OCI-LY1 (cell line): ENCODE measurements at regions not wholly inside any gene's neighbourhood (a gene's known extent, or its start where the extent isn't known, plus 50 kb on each side); places are given as distances from the start of the nearest gene placed in this dataset.

Experiments
- H2AFZ ChIP-seq: fragments of 200-600 bp; sonication (generic), shearing (Covaris generic); 2 replicates; pipeline ENCODE4 v1.6.0; 2014; ENCODE audit warnings: antibody characterized with exemption, mild to moderate bottlenecking, low read length
- H3F3A ChIP-seq: fragments of 200-600 bp; sonication (generic), shearing (Covaris generic); 2 replicates; pipeline ENCODE4 v1.6.0; 2014; ENCODE audit warnings: mild to moderate bottlenecking, antibody characterized with exemption, low read length, moderate library complexity; ENCODE audit not compliant: insufficient read depth
- H3K27ac ChIP-seq: fragments of 200-600 bp; sonication (generic); 2 replicates; pipeline ENCODE4 v1.5.1; 2014; ENCODE audit warnings: low read length, mixed run types, mild to moderate bottlenecking, low read depth; ENCODE audit not compliant: poor library complexity, severe bottlenecking
- H3K27me3 ChIP-seq: fragments of 200-600 bp; sonication (generic); 2 replicates; pipeline ENCODE4 v1.6.0; 2014; ENCODE audit warnings: antibody characterized with exemption, mild to moderate bottlenecking, low read length, moderate library complexity; ENCODE audit not compliant: insufficient read depth
- H3K36me3 ChIP-seq: fragments of 200-600 bp; sonication (generic); 2 replicates; pipeline ENCODE4 v1.6.1; 2014; ENCODE audit warnings: mild to moderate bottlenecking, antibody characterized with exemption, low read length, moderate library complexity, mixed read lengths; ENCODE audit not compliant: insufficient read depth
- H3K4me1 ChIP-seq: fragments of 200-600 bp; sonication (generic); 2 replicates; pipeline ENCODE4 v1.5.1; 2014; ENCODE audit warnings: mild to moderate bottlenecking, low read length, moderate library complexity; ENCODE audit not compliant: insufficient read depth, severe bottlenecking
- H3K4me2 ChIP-seq: fragments of 200-600 bp; sonication (generic), shearing (Covaris generic); 2 replicates; pipeline ENCODE4 v1.6.1; 2014; ENCODE audit warnings: low read length
- H3K4me3 ChIP-seq: fragments of 200-600 bp; sonication (generic); 2 replicates; pipeline ENCODE4 v1.5.1; 2014; ENCODE audit warnings: low read length, low read depth, mild to moderate bottlenecking, mixed read lengths; ENCODE audit not compliant: poor library complexity, severe bottlenecking
- H3K79me2 ChIP-seq: fragments of 200-600 bp; shearing (Covaris generic); 2 replicates; pipeline ENCODE4 v1.6.1; 2016; ENCODE audit warnings: mixed run types, low read length, mixed read lengths; ENCODE audit not compliant: insufficient read depth
- H3K9ac ChIP-seq: fragments of 200-600 bp; sonication (generic), shearing (Covaris generic); 2 replicates; pipeline ENCODE4 v1.6.1; 2014; ENCODE audit warnings: mild to moderate bottlenecking, low read length, mixed read lengths
- H3K9me2 ChIP-seq: fragments of 200-600 bp; sonication (generic), shearing (Covaris generic); 2 replicates; pipeline ENCODE4 v1.6.1; 2014; ENCODE audit warnings: low read depth, mild to moderate bottlenecking, low read length, mixed read lengths
- H3K9me3 ChIP-seq: fragments of 200-600 bp; shearing (Covaris generic); 2 replicates; pipeline ENCODE4 v1.6.1; 2014; ENCODE audit warnings: low read length, mixed read lengths
- H4K20me1 ChIP-seq: fragments of 200-600 bp; sonication (generic), shearing (Covaris generic); 2 replicates; pipeline ENCODE4 v1.6.0; 2016; ENCODE audit warnings: mild to moderate bottlenecking, low read length; ENCODE audit not compliant: insufficient read depth
- EZH2 ChIP-seq: fragments of 200-600 bp; sonication (generic), shearing (Covaris generic); IDR thresholded peaks from 2 replicates; pipeline ENCODE4 v1.8.0; 2017; ENCODE audit warnings: borderline replicate concordance, mixed run types, mild to moderate bottlenecking, antibody characterized with exemption, low read length, moderate library complexity, mixed read lengths
- TF ChIP-seq, protein P1 (sequence below): fragments of 200-600 bp; sonication (generic), shearing (Covaris generic); IDR thresholded peaks from 2 replicates; pipeline ENCODE4 v1.5.1; 2017; ENCODE audit warnings: mild to moderate bottlenecking, antibody characterized with exemption, low read length, moderate library complexity, mixed read lengths

DNA sequence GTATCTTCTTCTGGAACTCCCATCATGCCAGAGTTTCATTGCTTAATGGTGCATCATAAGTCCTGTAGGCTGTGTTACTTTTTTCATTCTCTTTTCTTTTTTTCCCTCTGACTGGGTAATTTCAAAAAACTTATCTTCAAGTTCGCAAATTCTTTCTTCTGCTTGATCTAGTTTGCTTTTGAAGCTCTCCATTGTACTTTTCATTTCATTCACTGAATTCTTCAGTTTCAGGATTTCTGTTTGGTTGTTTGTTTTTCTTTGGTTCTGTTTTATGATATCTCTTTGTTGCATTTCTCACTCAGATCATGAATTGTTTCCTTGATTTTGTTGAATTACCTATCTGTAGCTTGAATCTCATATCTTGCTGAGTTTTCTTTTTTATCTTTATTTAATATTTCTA is 83.3 kb upstream of the PRMT8 start:
- H3K4me3 ChIP-seq: no peak overlapping the region
- peaks cover 3% of the 10 kb centered on the region; the same call in 1 of the 2 replicates for H3K9me3 ChIP-seq
- no peak overlapping the region for H2AFZ ChIP-seq
- no peak overlapping the region for H3K9ac ChIP-seq
- no peaks in the 10 kb centered on the region for H3K79me2 ChIP-seq
- H3K36me3 ChIP-seq: no peaks in the 10 kb centered on the region
- H3K27ac ChIP-seq: no peak overlapping the region
- no peaks in the 10 kb centered on the region for H4K20me1 ChIP-seq
- no peaks in the 10 kb centered on the region for H3K4me1 ChIP-seq
- no peaks in the 10 kb centered on the region for H3K9me2 ChIP-seq
- no peak overlapping the region for H3K4me2 ChIP-seq
- no peaks in the 10 kb centered on the region for H3F3A ChIP-seq
- H3K27me3 ChIP-seq: no peaks in the 10 kb centered on the region
- TF ChIP-seq, protein P1, sequence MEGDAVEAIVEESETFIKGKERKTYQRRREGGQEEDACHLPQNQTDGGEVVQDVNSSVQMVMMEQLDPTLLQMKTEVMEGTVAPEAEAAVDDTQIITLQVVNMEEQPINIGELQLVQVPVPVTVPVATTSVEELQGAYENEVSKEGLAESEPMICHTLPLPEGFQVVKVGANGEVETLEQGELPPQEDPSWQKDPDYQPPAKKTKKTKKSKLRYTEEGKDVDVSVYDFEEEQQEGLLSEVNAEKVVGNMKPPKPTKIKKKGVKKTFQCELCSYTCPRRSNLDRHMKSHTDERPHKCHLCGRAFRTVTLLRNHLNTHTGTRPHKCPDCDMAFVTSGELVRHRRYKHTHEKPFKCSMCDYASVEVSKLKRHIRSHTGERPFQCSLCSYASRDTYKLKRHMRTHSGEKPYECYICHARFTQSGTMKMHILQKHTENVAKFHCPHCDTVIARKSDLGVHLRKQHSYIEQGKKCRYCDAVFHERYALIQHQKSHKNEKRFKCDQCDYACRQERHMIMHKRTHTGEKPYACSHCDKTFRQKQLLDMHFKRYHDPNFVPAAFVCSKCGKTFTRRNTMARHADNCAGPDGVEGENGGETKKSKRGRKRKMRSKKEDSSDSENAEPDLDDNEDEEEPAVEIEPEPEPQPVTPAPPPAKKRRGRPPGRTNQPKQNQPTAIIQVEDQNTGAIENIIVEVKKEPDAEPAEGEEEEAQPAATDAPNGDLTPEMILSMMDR: no peak
- no peak for TF ChIP-seq EZH2

DNA sequence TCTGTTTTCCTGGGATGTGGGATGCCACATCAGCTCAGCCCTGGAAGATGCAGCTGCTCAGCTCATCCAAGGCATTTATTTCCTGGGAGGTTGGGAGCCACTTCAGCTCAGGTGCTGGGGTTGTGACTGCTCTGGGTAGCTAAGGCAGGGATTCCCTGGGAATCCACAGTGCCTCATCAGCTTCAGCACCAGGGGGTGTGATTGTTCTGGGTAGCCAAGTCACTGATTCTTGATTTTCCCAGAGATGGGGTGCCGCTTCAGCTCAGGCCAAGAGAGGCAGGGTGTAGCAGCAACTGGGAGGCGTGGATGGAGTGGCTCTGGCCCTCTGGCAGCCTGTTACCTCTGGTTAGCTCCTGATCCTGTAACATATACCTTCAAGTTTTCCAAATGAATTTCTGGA is 81.3 kb upstream of the PRMT8 start:
- H2AFZ ChIP-seq: no peak overlapping the region
- no peaks in the 10 kb centered on the region for H3K4me1 ChIP-seq
- no peaks in the 10 kb centered on the region for H3K79me2 ChIP-seq
- H3K4me2 ChIP-seq: no peak overlapping the region
- H3K9me3 ChIP-seq: peaks cover 3% of the 10 kb centered on the region; the same call in 1 of the 2 replicates
- H3K9ac ChIP-seq: no peak overlapping the region
- no peak overlapping the region for H3K27ac ChIP-seq
- no peaks in the 10 kb centered on the region for H3K36me3 ChIP-seq
- no peak overlapping the region for H3K4me3 ChIP-seq
- H3K9me2 ChIP-seq: no peaks in the 10 kb centered on the region
- TF ChIP-seq, protein P1: no peak
- TF ChIP-seq EZH2: no peak
- no peaks in the 10 kb centered on the region for H4K20me1 ChIP-seq
- no peaks in the 10 kb centered on the region for H3K27me3 ChIP-seq
- no peaks in the 10 kb centered on the region for H3F3A ChIP-seq

DNA sequence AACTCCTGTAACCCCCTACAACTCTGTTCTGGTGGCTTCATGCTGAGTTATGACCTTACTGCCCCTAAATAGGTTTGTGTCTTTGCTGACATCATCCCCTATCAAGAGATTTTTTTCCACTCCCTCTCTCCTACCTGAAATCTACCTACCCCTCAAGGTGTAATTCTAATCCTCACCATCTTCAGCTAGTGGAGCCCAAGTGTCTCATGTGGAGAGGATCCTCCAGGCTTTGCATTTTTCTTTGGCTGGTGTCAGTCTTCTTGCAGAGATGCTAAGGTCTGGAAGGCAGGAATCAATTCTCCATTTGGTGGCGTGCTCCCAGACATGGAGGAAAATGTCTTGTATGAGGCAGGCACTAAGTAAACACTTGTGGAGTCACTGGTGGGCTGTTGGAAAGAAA is 74.8 kb upstream of the PRMT8 start:
- H3K36me3 ChIP-seq: no peaks in the 10 kb centered on the region
- no peaks in the 10 kb centered on the region for H3K4me1 ChIP-seq
- H3K79me2 ChIP-seq: no peaks in the 10 kb centered on the region
- H3K27ac ChIP-seq: no peak overlapping the region
- no peaks in the 10 kb centered on the region for H3K27me3 ChIP-seq
- TF ChIP-seq EZH2: no peak
- TF ChIP-seq, protein P1: no peak
- no peak overlapping the region for H3K4me2 ChIP-seq
- H3K9me3 ChIP-seq: no peaks in the 10 kb centered on the region
- no peak overlapping the region for H3K4me3 ChIP-seq
- no peak overlapping the region for H2AFZ ChIP-seq
- H3K9me2 ChIP-seq: no peaks in the 10 kb centered on the region
- no peak overlapping the region for H3K9ac ChIP-seq
- no peaks in the 10 kb centered on the region for H3F3A ChIP-seq
- H4K20me1 ChIP-seq: no peaks in the 10 kb centered on the region
